Testis (tissue), 2 donors: ENCODE measurements at regions not wholly inside any gene's neighbourhood (a gene's known extent, or its start where the extent isn't known, plus 50 kb on each side); places are given as distances from the start of the nearest gene placed in this dataset.

Experiments used
- DNase-seq: peaks from one replicate; pipeline ENCODE4 v3.0.0-alpha.2; 2019
- H3K27ac ChIP-seq, 2 donors: fragments of 200-600 bp; sonication (generic); one replicate each; pipeline ENCODE4 v1.5.1; 2019
- H3K27me3 ChIP-seq: fragments of 200-600 bp; sonication (generic); one replicate; pipeline ENCODE4 v1.5.1; 2019
- H3K36me3 ChIP-seq: fragments of 200-600 bp; sonication (generic); one replicate; pipeline ENCODE4 v1.5.1; 2017; ENCODE audit warnings: low read depth; ENCODE audit errors: missing control alignments
- H3K4me1 ChIP-seq: fragments of 200-600 bp; sonication (generic); one replicate; pipeline ENCODE4 v1.5.1; 2019
- H3K4me3 ChIP-seq, 2 donors: fragments of 200-600 bp; sonication (generic); one replicate each; pipeline ENCODE4 v1.5.1; 2017 to 2019
- H3K9me3 ChIP-seq: fragments of 200-600 bp; sonication (generic); one replicate; pipeline ENCODE4 v1.5.1; 2017
- CTCF ChIP-seq, 3 experiments: fragments of 450-650 bp in 2 of 3; fragments of 200-600 bp in 1 of 3; sonication (generic) in 1 of 3; IDR thresholded peaks; one replicate each; pipeline ENCODE4 v1.5.1; 2016 to 2019; ENCODE audit warnings: antibody characterized with exemption in 3 of 3, mild to moderate bottlenecking in 2 of 3, moderate library complexity in 1 of 3
- POLR2A ChIP-seq: fragments of 450-650 bp; IDR thresholded peaks from one replicate; pipeline ENCODE4 v1.6.1; 2017; ENCODE audit warnings: antibody characterized with exemption, mild to moderate bottlenecking, moderate library complexity
- WGBS, 2 donors: methylation state at CpG; one replicate each; pipeline ENCODE4 v1.1.5; 2018; 5-methylcytosine and 5-hydroxymethylcytosine counted together
- intact Hi-C: fragments of 100-400 bp; cut with DNase I; formaldehyde crosslinking; loops from one replicate; pipeline ENCODE4 v1.15.1; 2023; ENCODE audit warnings: low total_unique reads

GRCh38 chr4:152257601-152258066 is 278.3 kb downstream of the FBXW7 start:
- H3K27ac ChIP-seq, result no peak overlapping the region
- no peaks in the 10 kb centered on the region for H3K36me3 ChIP-seq
- intact Hi-C loops, result no loop called here
- no peak for DNase-seq
- H3K27me3 ChIP-seq, result no peaks in the 10 kb centered on the region
- TF ChIP-seq CTCF (IDR thresholded peaks at IDR 0.05) (no peak), POLR2A (no peak)
- H3K9me3 ChIP-seq, result no peaks in the 10 kb centered on the region
- no peak overlapping the region for H3K4me3 ChIP-seq
- no peaks in the 10 kb centered on the region for H3K4me1 ChIP-seq
- 49 to 67% methylated on average over 5 of the region's 5 CpGs for WGBS, 2 donors

- Histone ChIP-seq H3K4me3 (no peak overlapping the region), H3K4me1 (no peaks in the 10 kb centered on the region), H3K36me3 (no peaks in the 10 kb centered on the region), H3K9me3 (no peaks in the 10 kb centered on the region), H3K27ac (no peak overlapping the region), H3K27me3 (no peaks in the 10 kb centered on the region)
- TF ChIP-seq POLR2A (no peak), CTCF (IDR thresholded peaks at IDR 0.05) (no peak)
- DNase-seq, result no peak
- intact Hi-C loops, result no loop called here
- WGBS, 2 donors, result 81 to 83% methylated on average over 3 of the region's 3 CpGs
Observed at GRCh38 chr4:152256996-152257395, 278.9 kb downstream of the FBXW7 start.

GRCh38 chr4:152255437-152255836 is 280.5 kb downstream of the FBXW7 start:
- Histone ChIP-seq H3K9me3 (no peaks in the 10 kb centered on the region), H3K27ac (no peak overlapping the region), H3K4me1 (no peaks in the 10 kb centered on the region), H3K4me3 (no peak overlapping the region), H3K27me3 (no peaks in the 10 kb centered on the region), H3K36me3 (no peaks in the 10 kb centered on the region)
- DNase-seq, result no peak
- no peak for TF ChIP-seq CTCF (IDR thresholded peaks at IDR 0.05)
- no peak for TF ChIP-seq POLR2A
- intact Hi-C loops, result no loop called here
- 73 to 83% methylated on average over 4 of the region's 4 CpGs for WGBS, 2 donors

- Histone ChIP-seq H3K4me3 (no peak overlapping the region), H3K27ac (no peak overlapping the region), H3K4me1 (no peaks in the 10 kb centered on the region), H3K9me3 (no peaks in the 10 kb centered on the region), H3K36me3 (no peaks in the 10 kb centered on the region), H3K27me3 (no peaks in the 10 kb centered on the region)
- WGBS, 2 donors, result 82 to 84% methylated on average over 9 of the region's 9 CpGs
- intact Hi-C loops, result loop anchor here (10.0 kb wide), 1 partner anchor 64 kb away; no protein-coding TSS in a partner anchor
- TF ChIP-seq POLR2A, result no peak
- TF ChIP-seq CTCF (IDR thresholded peaks at IDR 0.05), result no peak
- no peak for DNase-seq
Observed at GRCh38 chr4:152248347-152248746, 287.5 kb downstream of the FBXW7 start.

GRCh38 chr4:152247271-152247975 is 288.5 kb downstream of the FBXW7 start:
- no peak overlapping the region for H3K4me3 ChIP-seq
- DNase-seq, result no peak
- WGBS, 2 donors, result 44 to 47% methylated on average over 6 to 18 of the region's 19 CpGs
- no peaks in the 10 kb centered on the region for H3K27me3 ChIP-seq
- H3K4me1 ChIP-seq, result no peaks in the 10 kb centered on the region
- H3K36me3 ChIP-seq, result no peaks in the 10 kb centered on the region
- no peak overlapping the region for H3K27ac ChIP-seq
- TF ChIP-seq CTCF (IDR thresholded peaks at IDR 0.05) (no peak), POLR2A (no peak)
- no peaks in the 10 kb centered on the region for H3K9me3 ChIP-seq
- intact Hi-C loops, result loop anchor here (10.0 kb wide), 1 partner anchor 63 kb away; no protein-coding TSS in a partner anchor
